Stimulated activated memory B cell treated with anti-CD40 and anti-IgM and Interleukin-4, amounts not matched to agents 10 μg/mL and 1 μg/mL and 100 μg/mL, for 72 hours (primary cell): ENCODE measurements at regions not wholly inside any gene's neighbourhood (a gene's known extent, or its start where the extent isn't known, plus 50 kb on each side); places are given as distances from the start of the nearest gene placed in this dataset.

Experiments
- ATAC-seq: fragments of 150-1000 bp; cut with Tn5 transposase; 2 replicates; pipeline ENCODE4 v1.10.0; 2021
- H3K27ac Mint-ChIP-seq: one replicate; pipeline ENCODE4 v1.8.0; 2022; ENCODE audit warnings: mild to moderate bottlenecking, mixed read lengths
- H3K27me3 Mint-ChIP-seq: one replicate; pipeline ENCODE4 v1.8.0; 2022; ENCODE audit warnings: mixed read lengths
- H3K36me3 Mint-ChIP-seq: one replicate; pipeline ENCODE4 v1.8.0; 2022; ENCODE audit warnings: mixed read lengths
- H3K4me1 Mint-ChIP-seq: one replicate; pipeline ENCODE4 v1.8.0; 2022; ENCODE audit warnings: mixed read lengths
- H3K4me3 Mint-ChIP-seq: one replicate; pipeline ENCODE4 v1.8.0; 2022; ENCODE audit warnings: mild to moderate bottlenecking, moderate library complexity, mixed read lengths
- H3K9me3 Mint-ChIP-seq: one replicate; pipeline ENCODE4 v1.8.0; 2022; ENCODE audit warnings: mixed read lengths

DNA sequence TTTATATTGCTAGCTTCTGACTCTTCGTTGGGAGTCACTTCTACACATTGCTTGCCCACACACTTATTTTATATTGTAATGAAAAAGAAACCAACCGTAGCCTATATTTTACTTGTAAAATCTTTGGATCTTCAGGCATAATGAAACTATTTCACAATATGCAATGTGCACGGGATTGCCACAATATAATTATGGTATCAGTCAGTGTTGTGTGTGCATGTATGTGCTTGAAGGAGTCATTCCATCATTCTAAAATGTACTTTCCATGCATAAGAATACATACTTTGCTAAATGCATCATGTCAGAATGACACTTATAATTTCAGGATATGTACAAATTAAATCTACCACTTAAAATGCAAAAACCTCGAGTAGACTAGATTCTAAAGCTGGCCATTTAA lies 64.0 kb upstream of the TLE4 start:
- Mint-ChIP-seq H3K9me3 (no peaks in the 10 kb centered on the region), H3K4me3 (no peak overlapping the region), H3K27me3 (peaks cover 3% of the 10 kb centered on the region), H3K27ac (no peak overlapping the region), H3K4me1 (no peaks in the 10 kb centered on the region), H3K36me3 (no peaks in the 10 kb centered on the region)
- ATAC-seq: no peak

DNA sequence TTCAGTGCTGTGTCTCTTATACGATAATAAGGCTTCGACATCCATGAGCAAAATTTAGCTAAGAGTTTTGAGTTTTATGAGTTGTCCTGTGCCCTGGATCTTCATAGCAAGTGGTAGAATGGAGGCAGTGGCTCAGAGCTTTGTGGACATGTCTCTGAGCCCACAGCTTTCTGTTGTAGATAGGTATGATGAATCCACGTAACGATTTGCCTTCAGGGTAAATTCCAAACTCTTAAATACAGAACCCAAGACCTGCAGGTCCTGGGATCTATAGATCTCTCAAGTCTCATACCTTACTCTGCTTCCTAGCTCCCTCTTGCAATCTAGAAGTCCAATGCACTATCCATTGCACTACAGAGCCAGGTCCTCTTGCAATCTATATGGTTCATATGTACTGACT lies 59.5 kb upstream of the TLE4 start:
- ATAC-seq: no peak
- Mint-ChIP-seq H3K27me3 (peaks cover 11% of the 10 kb centered on the region), H3K4me1 (no peaks in the 10 kb centered on the region), H3K9me3 (no peaks in the 10 kb centered on the region), H3K36me3 (no peaks in the 10 kb centered on the region), H3K27ac (no peak overlapping the region), H3K4me3 (no peak overlapping the region)
